A549 (cell line): ENCODE measurements at regions not wholly inside any gene's neighbourhood (a gene's known extent, or its start where the extent isn't known, plus 50 kb on each side); places are given as distances from the start of the nearest gene placed in this dataset.

Experiments used
- CEBPB ChIP-seq, 2 experiments: fragments of >200 bp in 1 of 2; sonication (Bioruptor Twin) in 1 of 2; formaldehyde crosslinking in 1 of 2; IDR thresholded peaks; 2 replicates each; pipeline ENCODE4 v1.6.1; 2012 to 2016
- CHD4 ChIP-seq: fragments of 200-600 bp; sonication (generic); IDR thresholded peaks from 2 replicates; pipeline ENCODE4 v1.6.1; 2016; ENCODE audit warnings: antibody characterized with exemption, mild to moderate bottlenecking, borderline replicate concordance
- EP300 ChIP-seq, 2 experiments: fragments of >200 bp; sonication (Bioruptor Twin); formaldehyde crosslinking; IDR thresholded peaks; 2 replicates in 1 of 2; 3 replicates in 1 of 2; pipeline ENCODE4 v1.6.1; 2016 to 2017
- MYC ChIP-seq: IDR thresholded peaks from 2 replicates; pipeline ENCODE4 v1.6.1; 2012; ENCODE audit warnings: mild to moderate bottlenecking, inconsistent platforms, low read length, improper control_type of control experiment, borderline replicate concordance
- NR3C1 ChIP-seq: fragments of >200 bp; sonication (Bioruptor Twin); formaldehyde crosslinking; IDR thresholded peaks from 3 replicates; pipeline ENCODE4 v1.6.1; 2017
- POLR2AphosphoS2 ChIP-seq: conservative IDR thresholded peaks from 2 replicates; pipeline ENCODE4 v1.6.1; 2012; ENCODE audit warnings: low read length, improper control_type of control experiment, inconsistent platforms
- TP53 ChIP-seq: fragments of 250-450 bp; sonication (Bioruptor Pico); IDR thresholded peaks from 2 replicates; pipeline ENCODE4 v1.5.0; 2021; ENCODE audit warnings: mild to moderate bottlenecking, moderate library complexity
- ZNF302 ChIP-seq: fragments of 250-450 bp; sonication (Bioruptor Pico); IDR thresholded peaks from 2 replicates; pipeline ENCODE4 v1.9.0; 2021; ENCODE audit warnings: inconsistent platforms, mild to moderate bottlenecking, moderate library complexity
- TF ChIP-seq, protein P1 (sequence below): fragments of >200 bp; sonication (Bioruptor Twin); formaldehyde crosslinking; IDR thresholded peaks from 3 replicates; pipeline ENCODE4 v1.5.1; 2016
- TF ChIP-seq, protein P2 (sequence below): fragments of 200-600 bp; sonication (generic); IDR thresholded peaks from 2 replicates; pipeline ENCODE4 v1.6.1; 2016; ENCODE audit warnings: antibody characterized with exemption, mild to moderate bottlenecking, moderate library complexity
- TF ChIP-seq, protein P3 (sequence below): IDR thresholded peaks from 2 replicates; pipeline ENCODE4 v1.6.1; 2012

DNA sequence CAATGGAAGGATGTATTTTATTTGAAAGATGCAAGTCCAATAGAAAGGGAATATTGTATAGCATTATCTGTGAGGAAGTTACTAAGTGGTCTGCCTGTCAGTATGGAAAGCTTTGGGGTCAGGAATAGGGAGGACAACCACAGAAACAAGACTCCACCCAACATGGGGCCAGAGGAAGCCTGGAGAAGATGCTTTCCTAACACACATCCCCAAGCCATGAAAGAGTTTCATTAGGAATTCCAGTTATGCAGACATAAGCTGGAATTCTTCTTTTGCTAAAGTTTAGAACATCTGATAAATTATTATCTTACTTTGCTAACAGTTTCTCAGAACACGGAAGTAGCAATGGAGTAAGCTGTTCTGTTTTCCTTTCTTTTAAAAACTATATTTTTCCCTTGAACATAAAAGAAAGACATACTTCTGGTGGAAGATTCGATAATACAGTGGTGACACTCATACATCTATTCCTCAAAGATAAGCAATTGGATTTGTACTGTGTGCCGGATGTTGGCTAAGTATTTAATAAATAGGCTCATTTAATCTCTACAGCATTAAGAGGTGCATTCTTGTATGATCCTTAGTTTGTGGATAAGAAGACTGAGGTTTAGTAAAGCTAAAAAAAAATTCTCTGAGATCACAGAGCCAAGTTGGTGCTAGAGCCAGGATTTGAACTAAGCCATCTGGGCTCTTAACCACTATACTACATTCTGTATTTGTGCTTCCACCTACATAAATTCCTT, 51.0 kb upstream of the GAS7 start:
- no peak for TF ChIP-seq POLR2AphosphoS2
- TF ChIP-seq EP300 (IDR thresholded peaks at IDR 0.05) = no peak
- TF ChIP-seq CHD4 = no peak
- TF ChIP-seq, protein P1, sequence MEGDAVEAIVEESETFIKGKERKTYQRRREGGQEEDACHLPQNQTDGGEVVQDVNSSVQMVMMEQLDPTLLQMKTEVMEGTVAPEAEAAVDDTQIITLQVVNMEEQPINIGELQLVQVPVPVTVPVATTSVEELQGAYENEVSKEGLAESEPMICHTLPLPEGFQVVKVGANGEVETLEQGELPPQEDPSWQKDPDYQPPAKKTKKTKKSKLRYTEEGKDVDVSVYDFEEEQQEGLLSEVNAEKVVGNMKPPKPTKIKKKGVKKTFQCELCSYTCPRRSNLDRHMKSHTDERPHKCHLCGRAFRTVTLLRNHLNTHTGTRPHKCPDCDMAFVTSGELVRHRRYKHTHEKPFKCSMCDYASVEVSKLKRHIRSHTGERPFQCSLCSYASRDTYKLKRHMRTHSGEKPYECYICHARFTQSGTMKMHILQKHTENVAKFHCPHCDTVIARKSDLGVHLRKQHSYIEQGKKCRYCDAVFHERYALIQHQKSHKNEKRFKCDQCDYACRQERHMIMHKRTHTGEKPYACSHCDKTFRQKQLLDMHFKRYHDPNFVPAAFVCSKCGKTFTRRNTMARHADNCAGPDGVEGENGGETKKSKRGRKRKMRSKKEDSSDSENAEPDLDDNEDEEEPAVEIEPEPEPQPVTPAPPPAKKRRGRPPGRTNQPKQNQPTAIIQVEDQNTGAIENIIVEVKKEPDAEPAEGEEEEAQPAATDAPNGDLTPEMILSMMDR = no peak
- no peak for TF ChIP-seq ZNF302
- TF ChIP-seq, protein P2, sequence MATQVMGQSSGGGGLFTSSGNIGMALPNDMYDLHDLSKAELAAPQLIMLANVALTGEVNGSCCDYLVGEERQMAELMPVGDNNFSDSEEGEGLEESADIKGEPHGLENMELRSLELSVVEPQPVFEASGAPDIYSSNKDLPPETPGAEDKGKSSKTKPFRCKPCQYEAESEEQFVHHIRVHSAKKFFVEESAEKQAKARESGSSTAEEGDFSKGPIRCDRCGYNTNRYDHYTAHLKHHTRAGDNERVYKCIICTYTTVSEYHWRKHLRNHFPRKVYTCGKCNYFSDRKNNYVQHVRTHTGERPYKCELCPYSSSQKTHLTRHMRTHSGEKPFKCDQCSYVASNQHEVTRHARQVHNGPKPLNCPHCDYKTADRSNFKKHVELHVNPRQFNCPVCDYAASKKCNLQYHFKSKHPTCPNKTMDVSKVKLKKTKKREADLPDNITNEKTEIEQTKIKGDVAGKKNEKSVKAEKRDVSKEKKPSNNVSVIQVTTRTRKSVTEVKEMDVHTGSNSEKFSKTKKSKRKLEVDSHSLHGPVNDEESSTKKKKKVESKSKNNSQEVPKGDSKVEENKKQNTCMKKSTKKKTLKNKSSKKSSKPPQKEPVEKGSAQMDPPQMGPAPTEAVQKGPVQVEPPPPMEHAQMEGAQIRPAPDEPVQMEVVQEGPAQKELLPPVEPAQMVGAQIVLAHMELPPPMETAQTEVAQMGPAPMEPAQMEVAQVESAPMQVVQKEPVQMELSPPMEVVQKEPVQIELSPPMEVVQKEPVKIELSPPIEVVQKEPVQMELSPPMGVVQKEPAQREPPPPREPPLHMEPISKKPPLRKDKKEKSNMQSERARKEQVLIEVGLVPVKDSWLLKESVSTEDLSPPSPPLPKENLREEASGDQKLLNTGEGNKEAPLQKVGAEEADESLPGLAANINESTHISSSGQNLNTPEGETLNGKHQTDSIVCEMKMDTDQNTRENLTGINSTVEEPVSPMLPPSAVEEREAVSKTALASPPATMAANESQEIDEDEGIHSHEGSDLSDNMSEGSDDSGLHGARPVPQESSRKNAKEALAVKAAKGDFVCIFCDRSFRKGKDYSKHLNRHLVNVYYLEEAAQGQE = no peak
- no peak for TF ChIP-seq CEBPB (IDR thresholded peaks at IDR 0.05)
- TF ChIP-seq NR3C1 = no peak
- TF ChIP-seq MYC = no peak
- TF ChIP-seq, protein P3, sequence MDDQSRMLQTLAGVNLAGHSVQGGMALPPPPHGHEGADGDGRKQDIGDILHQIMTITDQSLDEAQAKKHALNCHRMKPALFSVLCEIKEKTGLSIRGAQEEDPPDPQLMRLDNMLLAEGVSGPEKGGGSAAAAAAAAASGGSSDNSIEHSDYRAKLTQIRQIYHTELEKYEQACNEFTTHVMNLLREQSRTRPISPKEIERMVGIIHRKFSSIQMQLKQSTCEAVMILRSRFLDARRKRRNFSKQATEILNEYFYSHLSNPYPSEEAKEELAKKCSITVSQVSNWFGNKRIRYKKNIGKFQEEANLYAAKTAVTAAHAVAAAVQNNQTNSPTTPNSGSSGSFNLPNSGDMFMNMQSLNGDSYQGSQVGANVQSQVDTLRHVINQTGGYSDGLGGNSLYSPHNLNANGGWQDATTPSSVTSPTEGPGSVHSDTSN = no peak
- TF ChIP-seq TP53 (CRISPR knock-in tag) = no peak
